GM12872 (cell line): ENCODE measurements at regions not wholly inside any gene's neighbourhood (a gene's known extent, or its start where the extent isn't known, plus 50 kb on each side); places are given as distances from the start of the nearest gene placed in this dataset.

Experiments used
- CTCF ChIP-seq: IDR thresholded peaks from 3 replicates; pipeline ENCODE4 v1.5.1; 2011; ENCODE audit warnings: low read depth, mild to moderate bottlenecking, low read length, moderate library complexity; ENCODE audit not compliant: insufficient read depth

DNA sequence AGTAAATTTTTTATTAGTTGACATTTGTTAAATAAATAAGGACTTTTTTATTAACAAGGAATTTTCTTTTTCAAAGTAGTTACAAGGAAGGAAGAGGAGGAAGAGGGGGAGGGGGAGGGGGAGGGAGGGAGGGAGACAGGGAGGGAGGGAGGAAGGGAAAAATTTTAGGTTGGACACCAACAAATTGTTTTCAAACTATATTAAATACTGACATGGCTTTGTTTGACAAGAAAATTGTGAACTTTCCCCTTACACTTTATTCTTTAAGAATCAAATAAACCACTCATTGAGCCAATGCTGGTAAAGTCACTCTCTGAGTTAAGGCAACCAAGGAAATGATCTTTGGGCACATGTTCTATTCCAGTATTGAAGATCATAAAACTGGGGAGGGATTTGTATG is 115.7 kb upstream of the PPP2R3A start:
- no peak for TF ChIP-seq CTCF

GRCh38 chr3:135851201-135852081 is 114.1 kb upstream of the PPP2R3A start:
- no peak for TF ChIP-seq CTCF

DNA sequence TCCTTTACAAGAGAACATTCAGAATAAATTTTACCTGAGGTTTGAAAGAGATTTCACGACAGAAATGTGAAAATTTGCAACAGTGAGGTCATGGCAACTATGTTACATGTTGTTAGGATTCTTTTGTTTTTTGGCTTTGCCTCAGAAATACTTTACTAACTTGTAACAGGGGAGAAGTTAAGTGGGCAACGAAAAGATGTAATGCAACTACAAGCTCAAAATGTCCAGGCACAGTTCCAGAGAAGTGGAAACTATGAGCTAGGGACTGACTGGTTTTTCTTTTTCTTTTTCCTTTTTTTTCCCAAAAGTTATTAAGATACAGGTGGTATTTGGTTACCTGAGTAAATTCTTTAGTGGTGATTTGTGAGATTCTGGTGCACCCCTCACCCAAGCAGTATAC is 111.5 kb upstream of the PPP2R3A start:
- no peak for TF ChIP-seq CTCF

- TF ChIP-seq CTCF, result no peak
Measured at GRCh38 chr3:135860761-135861160, 104.8 kb upstream of the PPP2R3A start.

DNA sequence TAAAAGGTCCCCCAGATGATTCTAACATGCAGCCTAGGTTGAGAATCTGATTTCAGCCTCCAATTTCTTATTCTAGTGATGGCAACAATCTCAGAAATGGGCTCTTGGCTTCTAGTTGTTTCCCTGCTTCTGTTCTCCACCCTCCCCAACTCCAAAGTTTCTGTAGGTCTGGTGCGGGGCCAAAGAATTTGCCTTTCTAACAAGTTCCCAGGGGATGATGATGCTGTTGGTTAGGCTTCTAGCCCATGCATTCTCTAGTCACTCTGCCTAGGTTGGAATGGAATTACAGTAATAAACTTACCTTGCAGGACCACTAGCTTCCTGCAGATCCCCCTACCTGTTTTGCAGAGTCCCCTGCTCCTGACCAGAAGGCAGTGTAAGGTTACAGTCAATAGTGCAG is 103.2 kb upstream of the PPP2R3A start:
- TF ChIP-seq CTCF, result no peak

DNA sequence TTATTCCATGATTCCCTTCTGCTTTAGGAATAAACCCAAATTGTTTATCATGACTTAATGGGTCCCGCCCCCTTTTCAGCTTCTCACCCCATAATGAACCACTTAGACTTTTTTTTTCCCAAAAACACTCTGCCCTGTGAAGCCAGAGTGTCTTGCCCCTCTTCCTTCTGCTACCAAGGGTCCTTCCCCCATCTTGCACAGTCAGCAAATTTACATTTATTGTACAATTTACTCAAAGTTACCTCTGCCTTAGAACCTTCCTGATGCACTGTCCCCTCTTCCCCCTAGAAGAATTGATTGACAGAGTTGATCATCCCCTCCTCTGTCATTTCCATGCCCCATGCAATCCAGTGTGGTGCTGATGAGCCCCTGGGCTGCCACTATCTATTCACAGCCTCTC is 101.5 kb upstream of the PPP2R3A start:
- no peak for TF ChIP-seq CTCF

DNA sequence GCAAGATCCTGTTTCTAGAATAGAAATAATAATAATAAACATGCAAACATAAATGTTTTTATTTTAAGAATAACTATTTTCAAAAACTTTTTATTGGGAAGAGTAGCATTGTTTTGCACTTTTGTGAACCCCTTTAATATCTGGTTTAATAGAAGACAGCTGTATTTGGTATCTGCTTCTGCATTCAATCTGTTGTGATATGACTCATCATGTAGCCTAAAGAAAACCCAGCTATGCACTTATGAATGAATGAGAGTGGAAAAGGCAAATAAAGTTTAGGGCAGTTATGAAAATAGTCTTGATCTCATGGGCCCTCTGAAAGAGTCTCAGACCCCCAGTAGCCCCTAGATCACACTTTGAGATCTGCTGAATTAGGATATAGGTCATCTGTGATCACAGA is 100.4 kb upstream of the PPP2R3A start:
- no peak for TF ChIP-seq CTCF
